HUDEP-2 (cell line): ENCODE measurements at regions not wholly inside any gene's neighbourhood (a gene's known extent, or its start where the extent isn't known, plus 50 kb on each side); places are given as distances from the start of the nearest gene placed in this dataset.
"Not testable (repeated sequence)": the region's sequence is repeated elsewhere in the genome, so short reads cannot be mapped to it uniquely, and the experiment has no call there.

Experiments used
- DNase-seq, 76 experiments: peaks; one replicate each; lab custom pipeline; 2025; ENCODE audit not compliant: unreplicated experiment in 76 of 76; lab: John Stamatoyannopoulos, UW

- not testable (repeated sequence) for DNase-seq
Observed at GRCh38 chr14:105892453-105893441, 366.4 kb downstream of the TMEM121 start.

- not testable (repeated sequence) for DNase-seq
Observed at GRCh38 chr14:105893686-105894085, 367.3 kb downstream of the TMEM121 start.

- no peak for DNase-seq
Observed at GRCh38 chr14:105894125-105894977, 368.0 kb downstream of the TMEM121 start.

- no peak for DNase-seq
Observed at GRCh38 chr14:105894978-105895881, 368.8 kb downstream of the TMEM121 start.

- not testable (repeated sequence) for DNase-seq
Observed at GRCh38 chr14:105896206-105896605, 369.8 kb downstream of the TMEM121 start.

GRCh38 chr14:105896961-105897724 is 370.8 kb downstream of the TMEM121 start:
- DNase-seq, result not testable (repeated sequence)

- DNase-seq, result no peak
Observed at GRCh38 chr14:105897725-105898113, 371.3 kb downstream of the TMEM121 start.

- no peak for DNase-seq
Observed at GRCh38 chr14:105898482-105899010, 372.2 kb downstream of the TMEM121 start.

- peak in 4 of 76 experiments; percentile 6 to 37 (median 20) for DNase-seq
Observed at GRCh38 chr14:105899071-105899641, 372.8 kb downstream of the TMEM121 start.

- no peak for DNase-seq
Observed at GRCh38 chr14:105899657-105900397, 373.4 kb downstream of the TMEM121 start.

- DNase-seq, result no peak
Observed at GRCh38 chr14:105900398-105901160, 374.2 kb downstream of the TMEM121 start.

- no peak for DNase-seq
Observed at GRCh38 chr14:105901226-105901625, 374.8 kb downstream of the TMEM121 start.

- no peak for DNase-seq
Observed at GRCh38 chr14:105902131-105902898, 375.9 kb downstream of the TMEM121 start.

GRCh38 chr14:105902899-105903165 is 376.4 kb downstream of the TMEM121 start:
- not testable (repeated sequence) for DNase-seq

- no peak for DNase-seq
Observed at GRCh38 chr14:105903971-105904370, 377.6 kb downstream of the TMEM121 start.

GRCh38 chr14:105904379-105904778 is 378.0 kb downstream of the TMEM121 start:
- no peak for DNase-seq

- no peak for DNase-seq
Observed at GRCh38 chr14:105905456-105905855, 379.1 kb downstream of the TMEM121 start.
